Caco-2 (cell line): ENCODE measurements at regions not wholly inside any gene's neighbourhood (a gene's known extent, or its start where the extent isn't known, plus 50 kb on each side); places are given as distances from the start of the nearest gene placed in this dataset.

Source experiments
- BruUV-seq: library from RNA; stranded (reverse); fragments of 400-500 nt; replicated peaks from 2 replicates; lab custom pipeline; 2021; lab: Mats Ljungman, UMichigan
- CTCF ChIA-PET: fragments of 300-600 bp; sonication (Branson Sonifier 250); formaldehyde crosslinking; loops from one replicate; lab custom pipeline; 2022; ENCODE audit warnings: antibody characterized with exemption; lab: Charles Lee
- POLR2A ChIA-PET: fragments of 300-600 bp; sonication (Branson Sonifier 250); formaldehyde crosslinking; loops from one replicate; lab custom pipeline; 2022; ENCODE audit warnings: antibody characterized with exemption; lab: Charles Lee
- DNase-seq, 2 experiments: peaks; one replicate each; pipeline versions ENCODE4 v3.0.0 to v3.0.0-alpha.2; 2020 to 2022
- H3K27me3 ChIP-seq: replicated peaks from 2 replicates; pipeline ENCODE4 v1.6.0; 2011; ENCODE audit warnings: low read length; ENCODE audit not compliant: control insufficient read depth, insufficient read depth
- H3K36me3 ChIP-seq: 2 replicates; pipeline ENCODE4 v1.5.1; 2011; ENCODE audit warnings: low read length; ENCODE audit not compliant: control insufficient read depth, insufficient read depth
- H3K4me1 ChIP-seq: fragments of 250-450 bp; sonication (Bioruptor Pico); 2 replicates; pipeline ENCODE4 v1.5.1; 2020; ENCODE audit warnings: mild to moderate bottlenecking
- H3K4me3 ChIP-seq: 2 replicates; pipeline ENCODE4 v1.5.1; 2011; ENCODE audit warnings: low read depth, mild to moderate bottlenecking, control low read depth, low read length
- H3K9me3 ChIP-seq: fragments of 250-450 bp; sonication (Bioruptor Pico); 2 replicates; pipeline ENCODE4 v1.5.1; 2020; ENCODE audit warnings: mild to moderate bottlenecking, moderate library complexity
- H3K27ac Mint-ChIP-seq: one replicate; pipeline ENCODE4 v1.8.0; 2022; ENCODE audit warnings: mixed read lengths; ENCODE audit not compliant: unreplicated experiment
- H3K27me3 Mint-ChIP-seq: one replicate; pipeline ENCODE4 v1.8.0; 2022; ENCODE audit warnings: mixed read lengths; ENCODE audit not compliant: insufficient read depth, unreplicated experiment
- H3K36me3 Mint-ChIP-seq: one replicate; pipeline ENCODE4 v1.8.0; 2022; ENCODE audit warnings: mild to moderate bottlenecking, mixed read lengths; ENCODE audit not compliant: insufficient read depth, unreplicated experiment
- H3K4me1 Mint-ChIP-seq: one replicate; pipeline ENCODE4 v1.8.0; 2022; ENCODE audit warnings: low read depth, mixed read lengths; ENCODE audit not compliant: unreplicated experiment
- H3K4me3 Mint-ChIP-seq: one replicate; pipeline ENCODE4 v1.8.0; 2022; ENCODE audit warnings: mild to moderate bottlenecking, moderate library complexity, mixed read lengths; ENCODE audit not compliant: unreplicated experiment
- H3K9me3 Mint-ChIP-seq: one replicate; pipeline ENCODE4 v1.8.0; 2022; ENCODE audit warnings: mixed read lengths; ENCODE audit not compliant: unreplicated experiment
- intact Hi-C: fragments of 100-400 bp; cut with micrococcal nuclease; formaldehyde crosslinking; loops from one replicate; pipeline ENCODE4 v1.10.0; 2022; ENCODE audit not compliant: unreplicated experiment
- TF ChIP-seq, protein P1 (sequence below), 2 experiments: fragments of 200-600 bp in 1 of 2; IDR thresholded peaks; 1 replicate in 1 of 2; 2 replicates in 1 of 2; pipeline versions ENCODE4 v1.5.1 to v1.8.0; 2011 to 2022; ENCODE audit warnings: antibody characterized with exemption in 1 of 2, control low read depth in 1 of 2, inconsistent platforms in 1 of 2, low read depth in 1 of 2, low read length in 1 of 2, mild to moderate bottlenecking in 1 of 2, moderate library complexity in 1 of 2; ENCODE audit not compliant: insufficient read depth in 1 of 2, severe bottlenecking in 1 of 2, unreplicated experiment in 1 of 2

DNA sequence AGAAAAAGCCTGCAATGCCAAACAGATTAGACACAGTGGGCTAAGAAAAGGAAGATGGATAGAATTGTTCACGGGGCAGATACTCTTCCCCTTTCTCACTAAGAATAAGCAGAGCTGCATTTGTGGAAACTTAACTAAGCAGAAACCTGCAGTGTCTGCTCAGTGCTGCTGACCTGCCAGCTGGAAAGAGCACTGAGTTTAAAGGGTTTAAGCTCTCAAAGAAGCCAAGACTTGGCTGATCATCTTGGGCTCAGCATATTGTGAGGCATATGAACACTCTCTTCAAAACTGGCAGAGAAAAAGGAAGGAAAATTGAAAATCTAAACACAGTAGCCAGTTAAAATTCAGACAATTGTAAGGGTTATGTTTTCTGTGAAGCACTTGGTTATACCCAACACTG, 711.1 kb upstream of the EPHA7 start:
- DNase-seq: no peak
- ChIA-PET CTCF (no interaction called here), POLR2A (interaction anchor here (0.6 kb wide), 1 partner anchor 450 kb away, joined by 3 read pairs; no protein-coding TSS in a partner anchor)
- Histone ChIP-seq H3K9me3 (no peaks in the 10 kb centered on the region), H3K4me1 (no peaks in the 10 kb centered on the region), H3K4me3 (no peak overlapping the region), H3K27me3 (no peaks in the 10 kb centered on the region), H3K36me3 (no peaks in the 10 kb centered on the region)
- intact Hi-C loops: no loop called here
- H3K36me3 Mint-ChIP-seq: no peaks in the 10 kb centered on the region
- TF ChIP-seq, protein P1, sequence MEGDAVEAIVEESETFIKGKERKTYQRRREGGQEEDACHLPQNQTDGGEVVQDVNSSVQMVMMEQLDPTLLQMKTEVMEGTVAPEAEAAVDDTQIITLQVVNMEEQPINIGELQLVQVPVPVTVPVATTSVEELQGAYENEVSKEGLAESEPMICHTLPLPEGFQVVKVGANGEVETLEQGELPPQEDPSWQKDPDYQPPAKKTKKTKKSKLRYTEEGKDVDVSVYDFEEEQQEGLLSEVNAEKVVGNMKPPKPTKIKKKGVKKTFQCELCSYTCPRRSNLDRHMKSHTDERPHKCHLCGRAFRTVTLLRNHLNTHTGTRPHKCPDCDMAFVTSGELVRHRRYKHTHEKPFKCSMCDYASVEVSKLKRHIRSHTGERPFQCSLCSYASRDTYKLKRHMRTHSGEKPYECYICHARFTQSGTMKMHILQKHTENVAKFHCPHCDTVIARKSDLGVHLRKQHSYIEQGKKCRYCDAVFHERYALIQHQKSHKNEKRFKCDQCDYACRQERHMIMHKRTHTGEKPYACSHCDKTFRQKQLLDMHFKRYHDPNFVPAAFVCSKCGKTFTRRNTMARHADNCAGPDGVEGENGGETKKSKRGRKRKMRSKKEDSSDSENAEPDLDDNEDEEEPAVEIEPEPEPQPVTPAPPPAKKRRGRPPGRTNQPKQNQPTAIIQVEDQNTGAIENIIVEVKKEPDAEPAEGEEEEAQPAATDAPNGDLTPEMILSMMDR (IDR thresholded peaks at IDR 0.05; ENCODE audit: insufficient read depth in 1 of 2, low read depth in 1 of 2, low read length in 1 of 2, severe bottlenecking in 1 of 2, unreplicated experiment in 1 of 2): no peak
- no peak overlapping the region for H3K4me3 Mint-ChIP-seq
- no peaks in the 10 kb centered on the region for H3K27me3 Mint-ChIP-seq
- no peaks in the 10 kb centered on the region for H3K4me1 Mint-ChIP-seq
- BruUV-seq: no TSS peak
- no peak overlapping the region for H3K27ac Mint-ChIP-seq
- H3K9me3 Mint-ChIP-seq: no peaks in the 10 kb centered on the region

GRCh38 chr6:94129926-94130325, 710.6 kb upstream of the EPHA7 start:
- Histone ChIP-seq H3K4me3 (no peak overlapping the region), H3K27me3 (no peaks in the 10 kb centered on the region), H3K4me1 (no peaks in the 10 kb centered on the region), H3K36me3 (no peaks in the 10 kb centered on the region), H3K9me3 (no peaks in the 10 kb centered on the region)
- no peaks in the 10 kb centered on the region for H3K27me3 Mint-ChIP-seq
- H3K4me1 Mint-ChIP-seq: no peaks in the 10 kb centered on the region
- no peak for DNase-seq
- CTCF ChIA-PET: no interaction called here
- no peaks in the 10 kb centered on the region for H3K9me3 Mint-ChIP-seq
- no peak overlapping the region for H3K4me3 Mint-ChIP-seq
- no peak overlapping the region for H3K27ac Mint-ChIP-seq
- H3K36me3 Mint-ChIP-seq: no peaks in the 10 kb centered on the region
- TF ChIP-seq, protein P1 (IDR thresholded peaks at IDR 0.05; ENCODE audit: insufficient read depth in 1 of 2, low read depth in 1 of 2, low read length in 1 of 2, severe bottlenecking in 1 of 2, unreplicated experiment in 1 of 2): no peak
- BruUV-seq: no TSS peak
- intact Hi-C loops: no loop called here
- POLR2A ChIA-PET: interaction anchor here (0.6 kb wide), 1 partner anchor 450 kb away, joined by 3 read pairs; no protein-coding TSS in a partner anchor

DNA sequence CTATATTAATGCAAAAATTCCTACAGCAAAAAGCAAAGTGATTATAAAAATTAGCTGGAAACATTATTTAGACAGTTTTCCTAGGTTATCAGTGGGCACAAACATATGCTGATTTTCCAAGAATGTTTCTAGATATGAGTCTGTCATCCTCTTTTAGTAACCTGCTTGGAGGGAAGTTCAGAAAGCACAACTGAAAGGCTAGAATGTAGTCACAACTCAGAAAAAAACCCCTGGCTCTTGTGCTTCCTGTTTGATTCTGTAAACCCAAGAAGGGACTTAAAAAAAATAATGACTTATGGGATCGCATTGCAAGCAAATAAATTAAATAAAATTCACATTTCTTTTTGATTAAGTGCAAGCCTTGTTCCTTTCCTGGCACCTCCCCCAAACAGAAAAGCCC, 708.4 kb upstream of the EPHA7 start:
- Histone ChIP-seq H3K4me1 (no peaks in the 10 kb centered on the region), H3K4me3 (no peak overlapping the region), H3K36me3 (no peaks in the 10 kb centered on the region), H3K9me3 (no peaks in the 10 kb centered on the region), H3K27me3 (no peaks in the 10 kb centered on the region)
- CTCF ChIA-PET: no interaction called here
- Mint-ChIP-seq H3K9me3 (no peaks in the 10 kb centered on the region), H3K27ac (no peak overlapping the region), H3K4me3 (no peak overlapping the region), H3K4me1 (no peaks in the 10 kb centered on the region), H3K27me3 (no peaks in the 10 kb centered on the region), H3K36me3 (no peaks in the 10 kb centered on the region)
- intact Hi-C loops: no loop called here
- no TSS peak for BruUV-seq
- POLR2A ChIA-PET: no interaction called here
- no peak for DNase-seq
- TF ChIP-seq, protein P1 (IDR thresholded peaks at IDR 0.05; ENCODE audit: insufficient read depth in 1 of 2, low read depth in 1 of 2, low read length in 1 of 2, severe bottlenecking in 1 of 2, unreplicated experiment in 1 of 2): no peak
